Thyroid gland (tissue), 4 donors: ENCODE measurements at regions not wholly inside any gene's neighbourhood (a gene's known extent, or its start where the extent isn't known, plus 50 kb on each side); places are given as distances from the start of the nearest gene placed in this dataset.
"Not testable (repeated sequence)": the region's sequence is repeated elsewhere in the genome, so short reads cannot be mapped to it uniquely, and the experiment has no call there.

ENCODE experiments used
- DNase-seq, 2 donors: peaks; one replicate each; pipeline ENCODE4 v3.0.0-alpha.2; 2019
- H3K27ac ChIP-seq, 3 donors: fragments of 200-600 bp; sonication (generic); 1 replicate in 2 of 3; 2 replicates in 1 of 3; pipeline ENCODE4 v1.5.1; 2016 to 2019; ENCODE audit warnings: mild to moderate bottlenecking in 1 of 3, moderate library complexity in 1 of 3
- H3K27me3 ChIP-seq: fragments of 200-600 bp; sonication (generic); one replicate; pipeline ENCODE4 v1.5.1; 2019
- H3K36me3 ChIP-seq, 2 donors: fragments of 200-600 bp; sonication (generic); one replicate each; pipeline ENCODE4 v1.5.1; 2016 to 2019
- H3K4me1 ChIP-seq, 2 donors: fragments of 200-600 bp; sonication (generic); one replicate each; pipeline ENCODE4 v1.5.1; 2017 to 2019
- H3K4me3 ChIP-seq, 3 donors: fragments of 200-600 bp; sonication (generic); replicated peaks in 1 of 3; 1 replicate in 2 of 3; 2 replicates in 1 of 3; pipeline ENCODE4 v1.5.1; 2016; ENCODE audit warnings: mild to moderate bottlenecking in 1 of 3
- H3K9me3 ChIP-seq: fragments of 200-600 bp; sonication (generic); one replicate; pipeline ENCODE4 v1.5.1; 2017
- POLR2A ChIP-seq, 2 donors: fragments of 450-650 bp; IDR thresholded peaks; one replicate each; pipeline ENCODE4 v1.6.1; 2017; ENCODE audit warnings: antibody characterized with exemption in 2 of 2, mild to moderate bottlenecking in 2 of 2, moderate library complexity in 1 of 2
- WGBS, 2 donors: methylation state at CpG; one replicate each; pipeline ENCODE4 v1.1.5; 2017; 5-methylcytosine and 5-hydroxymethylcytosine counted together
- intact Hi-C: fragments of 100-400 bp; cut with DNase I; formaldehyde crosslinking; loops from one replicate; pipeline ENCODE4 v1.15.1; 2023
- TF ChIP-seq, protein P1 (sequence below), 6 experiments: fragments of 200-600 bp in 3 of 6; fragments of 450-650 bp in 3 of 6; sonication (generic) in 3 of 6; IDR thresholded peaks; one replicate each; pipeline ENCODE4 v1.5.1; 2016 to 2019; ENCODE audit warnings: antibody characterized with exemption in 6 of 6, mild to moderate bottlenecking in 2 of 6, inconsistent platforms in 1 of 6, moderate library complexity in 1 of 6

DNA sequence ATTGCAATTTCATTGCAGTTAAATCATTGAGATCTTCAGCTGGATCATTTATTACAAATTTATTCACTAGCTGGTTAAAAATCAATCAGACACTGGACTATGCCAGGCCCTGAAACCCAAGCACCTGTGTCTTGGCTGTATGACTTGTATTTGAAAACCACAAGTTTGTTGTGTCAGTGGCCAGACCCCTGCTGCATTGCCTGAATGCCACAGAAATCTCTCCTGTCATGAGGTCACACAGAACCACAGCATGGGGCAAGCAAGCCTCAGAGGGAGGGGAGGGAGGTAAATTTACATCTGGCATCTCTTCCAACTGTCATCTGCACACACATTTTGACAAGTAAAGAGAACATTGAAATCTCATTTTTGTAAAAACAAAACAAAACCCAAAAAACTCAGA lies 90.0 kb downstream of the ARRDC3 start:
- Histone ChIP-seq H3K4me1 (peaks cover 44 to 68% of the 10 kb centered on the region in 2 donors), H3K36me3 (no peaks in the 10 kb centered on the region), H3K9me3 (no peaks in the 10 kb centered on the region), H3K27ac (peak overlapping the region; percentile 84 to 91 (median 88)), H3K27me3 (no peaks in the 10 kb centered on the region), H3K4me3 (no peak overlapping the region)
- DNase-seq = peak; percentile 49 to 56
- TF ChIP-seq, protein P1, sequence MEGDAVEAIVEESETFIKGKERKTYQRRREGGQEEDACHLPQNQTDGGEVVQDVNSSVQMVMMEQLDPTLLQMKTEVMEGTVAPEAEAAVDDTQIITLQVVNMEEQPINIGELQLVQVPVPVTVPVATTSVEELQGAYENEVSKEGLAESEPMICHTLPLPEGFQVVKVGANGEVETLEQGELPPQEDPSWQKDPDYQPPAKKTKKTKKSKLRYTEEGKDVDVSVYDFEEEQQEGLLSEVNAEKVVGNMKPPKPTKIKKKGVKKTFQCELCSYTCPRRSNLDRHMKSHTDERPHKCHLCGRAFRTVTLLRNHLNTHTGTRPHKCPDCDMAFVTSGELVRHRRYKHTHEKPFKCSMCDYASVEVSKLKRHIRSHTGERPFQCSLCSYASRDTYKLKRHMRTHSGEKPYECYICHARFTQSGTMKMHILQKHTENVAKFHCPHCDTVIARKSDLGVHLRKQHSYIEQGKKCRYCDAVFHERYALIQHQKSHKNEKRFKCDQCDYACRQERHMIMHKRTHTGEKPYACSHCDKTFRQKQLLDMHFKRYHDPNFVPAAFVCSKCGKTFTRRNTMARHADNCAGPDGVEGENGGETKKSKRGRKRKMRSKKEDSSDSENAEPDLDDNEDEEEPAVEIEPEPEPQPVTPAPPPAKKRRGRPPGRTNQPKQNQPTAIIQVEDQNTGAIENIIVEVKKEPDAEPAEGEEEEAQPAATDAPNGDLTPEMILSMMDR (IDR thresholded peaks at IDR 0.05) = no peak
- TF ChIP-seq POLR2A (IDR thresholded peaks at IDR 0.05) = no peak
- intact Hi-C loops = no loop called here

DNA sequence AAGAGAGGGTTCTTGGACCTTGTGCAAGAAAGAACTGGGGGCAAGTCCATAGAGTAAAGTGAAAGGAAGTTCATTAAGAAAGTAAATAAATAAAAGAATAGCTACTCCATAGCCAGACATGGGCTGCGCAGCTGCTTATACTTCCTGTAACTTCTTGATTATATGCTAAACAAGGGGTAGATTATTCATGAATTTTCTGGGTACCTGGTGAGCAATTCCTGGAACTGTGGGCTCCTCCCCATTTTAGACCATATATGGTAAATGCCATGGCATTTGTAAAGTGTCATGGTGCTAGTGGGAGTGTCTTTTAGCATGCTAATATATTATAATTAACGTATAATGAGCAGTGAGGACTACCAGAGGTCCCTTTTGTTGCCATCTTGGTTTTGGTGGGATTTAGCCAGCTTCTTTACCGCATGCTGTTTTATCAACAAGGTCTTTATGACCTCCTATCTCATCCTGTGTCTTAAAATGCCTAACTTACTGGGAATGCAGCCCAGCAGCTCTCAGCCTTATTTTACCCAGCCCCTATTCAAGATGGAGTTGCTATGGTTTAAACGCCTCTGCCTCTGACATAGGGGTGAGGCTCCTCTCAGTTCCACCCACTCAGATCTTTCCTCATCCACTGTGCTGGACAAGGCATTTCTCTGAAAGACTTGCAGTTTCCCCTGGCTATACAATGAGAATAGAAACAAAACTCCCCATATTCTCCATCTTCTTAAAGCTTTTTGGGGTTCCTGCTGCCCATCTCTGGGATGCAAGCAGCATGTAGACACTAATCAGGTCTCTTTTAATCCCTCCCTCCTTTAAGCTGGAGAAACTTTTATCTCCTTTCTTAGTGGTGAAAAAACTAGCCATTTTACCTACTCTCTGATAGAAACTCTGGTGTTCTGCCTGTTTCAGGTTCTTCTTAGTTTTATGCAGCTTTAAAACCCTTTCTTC lies 91.2 kb downstream of the ARRDC3 start:
- Histone ChIP-seq H3K27me3 (no peaks in the 10 kb centered on the region), H3K4me3 (no peak overlapping the region), H3K4me1 (peaks cover 39 to 56% of the 10 kb centered on the region in 2 donors), H3K9me3 (no peaks in the 10 kb centered on the region), H3K27ac (peak overlapping the region; percentile 84 to 91 (median 88)), H3K36me3 (no peaks in the 10 kb centered on the region)
- TF ChIP-seq POLR2A (IDR thresholded peaks at IDR 0.05) = no peak
- TF ChIP-seq, protein P1 (IDR thresholded peaks at IDR 0.05) = no peak
- WGBS, 2 donors = 94% methylated on average over 4 of the region's 4 CpGs
- DNase-seq = no peak
- intact Hi-C loops = no loop called here

DNA sequence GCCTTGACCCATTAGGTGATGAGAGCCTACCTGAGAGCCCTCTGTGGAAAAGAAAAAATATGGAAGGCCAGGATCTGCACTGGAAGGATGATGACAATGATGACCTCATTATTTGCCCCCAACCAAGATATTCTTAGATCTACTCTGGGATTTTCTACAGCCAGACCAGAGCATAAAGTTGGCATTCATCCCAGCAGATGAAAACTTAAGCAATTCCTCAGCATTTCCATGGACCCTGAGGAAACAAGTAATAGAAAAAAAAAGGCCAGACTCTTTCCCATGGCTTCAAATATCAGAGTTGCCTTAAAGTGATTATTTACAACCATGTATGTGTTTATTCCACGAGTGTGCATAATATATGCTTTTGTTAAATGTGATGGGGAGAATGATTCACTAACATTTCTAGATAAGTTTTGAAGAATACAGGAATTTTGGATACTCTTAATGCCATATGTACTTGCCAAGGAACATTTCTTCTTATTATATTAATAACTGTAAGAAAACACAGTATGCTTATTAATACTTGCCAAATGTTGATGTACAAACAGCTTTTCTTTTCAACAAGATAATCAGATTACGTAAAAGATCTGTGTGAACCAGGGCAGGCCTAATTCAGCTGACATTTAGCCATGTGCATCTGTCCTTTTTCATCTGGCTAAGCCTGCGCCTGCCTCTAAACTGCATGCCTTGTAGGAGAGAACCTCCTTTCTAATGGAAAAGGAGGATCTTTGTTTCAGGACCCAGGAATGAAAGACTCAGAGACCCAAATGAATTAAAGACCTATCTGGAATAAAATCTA lies 94.8 kb downstream of the ARRDC3 start:
- peak overlapping the region; percentile 32 to 47 (median 46) for H3K27ac ChIP-seq
- TF ChIP-seq, protein P1 (IDR thresholded peaks at IDR 0.05) = no peak
- no peak for TF ChIP-seq POLR2A (IDR thresholded peaks at IDR 0.05)
- H3K9me3 ChIP-seq = no peaks in the 10 kb centered on the region
- H3K4me3 ChIP-seq = no peak overlapping the region
- H3K27me3 ChIP-seq = no peaks in the 10 kb centered on the region
- peaks cover 16 to 25% of the 10 kb centered on the region in 2 donors for H3K4me1 ChIP-seq
- WGBS, 2 donors = 76 to 84% methylated on average over 3 of the region's 3 CpGs
- no peaks in the 10 kb centered on the region for H3K36me3 ChIP-seq
- intact Hi-C loops = no loop called here
- no peak for DNase-seq

DNA sequence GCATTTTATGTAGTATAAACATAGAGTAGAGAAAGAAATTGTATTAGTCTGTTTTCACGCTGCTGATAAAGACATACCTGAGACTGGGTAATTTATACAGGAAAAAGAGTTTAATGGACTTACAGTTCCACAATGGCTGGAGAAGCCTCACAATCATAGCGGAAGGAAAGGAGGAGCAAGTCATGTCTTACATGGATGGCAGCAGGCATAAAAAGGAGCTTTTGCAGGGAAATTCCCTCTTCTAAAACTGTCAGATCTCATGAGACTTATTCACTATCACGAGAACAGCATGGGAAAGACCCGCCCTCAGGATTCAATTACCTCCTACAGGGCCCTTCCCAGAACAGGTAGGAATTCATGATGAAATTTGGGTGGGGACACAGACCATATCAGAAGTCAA lies 98.1 kb downstream of the ARRDC3 start:
- H3K9me3 ChIP-seq, DNase-seq, H3K27ac ChIP-seq, intact Hi-C loops, H3K4me3 ChIP-seq, H3K36me3 ChIP-seq, H3K27me3 ChIP-seq: not testable (repeated sequence)
- H3K4me1 ChIP-seq = peaks cover 9 to 15% of the 10 kb centered on the region in 2 donors
- 95% methylated on average over 4 of the region's 4 CpGs for WGBS, 2 donors

DNA sequence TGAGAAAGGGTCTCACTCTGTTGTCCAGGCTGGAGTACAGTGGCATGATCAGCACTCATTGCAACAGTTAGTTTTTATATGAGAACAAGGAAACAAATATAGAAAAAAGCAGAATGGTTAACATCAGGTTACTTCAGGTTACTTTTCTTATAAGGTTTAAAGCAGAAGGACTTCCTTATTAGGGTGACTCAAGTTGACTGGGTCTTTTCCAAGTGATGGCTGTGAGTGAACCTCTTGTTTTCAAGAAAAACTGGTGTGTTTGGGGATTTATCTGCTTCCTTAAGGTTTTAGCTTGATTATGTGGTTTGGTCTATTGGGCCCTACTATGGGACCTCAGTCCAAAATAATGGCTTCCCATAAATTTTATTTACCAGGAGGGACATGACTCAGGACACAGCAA lies 99.2 kb downstream of the ARRDC3 start:
- Histone ChIP-seq H3K4me3 (no peak overlapping the region), H3K27ac (no peak overlapping the region), H3K27me3 (no peaks in the 10 kb centered on the region), H3K9me3 (no peaks in the 10 kb centered on the region), H3K4me1 (peaks cover 10 to 14% of the 10 kb centered on the region in 2 donors), H3K36me3 (no peaks in the 10 kb centered on the region)
- DNase-seq = no peak
- intact Hi-C loops = no loop called here
- TF ChIP-seq POLR2A (IDR thresholded peaks at IDR 0.05) = no peak
- TF ChIP-seq, protein P1 (IDR thresholded peaks at IDR 0.05) = no peak
